Breast epithelium (tissue), 4 donors: ENCODE measurements at regions not wholly inside any gene's neighbourhood (a gene's known extent, or its start where the extent isn't known, plus 50 kb on each side); places are given as distances from the start of the nearest gene placed in this dataset.
"Not testable (repeated sequence)": the region's sequence is repeated elsewhere in the genome, so short reads cannot be mapped to it uniquely, and the experiment has no call there.

Source experiments
- DNase-seq, 2 donors: peaks; one replicate each; pipeline ENCODE4 v3.0.0-alpha.2; 2019; ENCODE audit warnings: low spot score in 2 of 2
- H3K27ac ChIP-seq, 2 donors: fragments of 200-600 bp; sonication (generic) in 1 of 2; one replicate each; pipeline ENCODE4 v1.5.1; 2016 to 2019; ENCODE audit warnings: mild to moderate bottlenecking in 1 of 2
- H3K27me3 ChIP-seq, 2 donors: fragments of 200-600 bp; sonication (generic) in 1 of 2; one replicate each; pipeline versions ENCODE4 v1.5.1 to v1.6.0; 2017 to 2019; ENCODE audit warnings: control low read depth in 1 of 2, mild to moderate bottlenecking in 1 of 2
- H3K36me3 ChIP-seq: fragments of 200-600 bp; one replicate; pipeline ENCODE4 v1.5.1; 2019
- H3K4me1 ChIP-seq, 2 donors: fragments of 200-600 bp; sonication (generic); one replicate each; pipeline ENCODE4 v1.5.1; 2016 to 2019; ENCODE audit warnings: control low read depth in 1 of 2
- H3K4me3 ChIP-seq, 3 donors: fragments of 200-600 bp; sonication (generic); 1 replicate in 2 of 3; 2 replicates in 1 of 3; pipeline ENCODE4 v1.5.1; 2016 to 2019; ENCODE audit warnings: mild to moderate bottlenecking in 3 of 3, moderate library complexity in 2 of 3
- H3K9me3 ChIP-seq, 2 donors: fragments of 200-600 bp; sonication (generic) in 1 of 2; one replicate each; pipeline ENCODE4 v1.5.1; 2016 to 2019; ENCODE audit warnings: control low read depth in 1 of 2
- POLR2A ChIP-seq: fragments of 450-650 bp; IDR thresholded peaks from one replicate; pipeline ENCODE4 v1.6.1; 2016; ENCODE audit warnings: antibody characterized with exemption, mild to moderate bottlenecking, moderate library complexity
- POLR2AphosphoS5 ChIP-seq, 3 donors: sonication (generic); formaldehyde crosslinking; IDR thresholded peaks; one replicate each; pipeline ENCODE4 v1.6.1; 2017; ENCODE audit warnings: antibody characterized with exemption in 3 of 3
- intact Hi-C: fragments of 100-400 bp; cut with DNase I; formaldehyde crosslinking; loops from one replicate; pipeline ENCODE4 v1.15.1; 2023; ENCODE audit warnings: low total_unique reads
- TF ChIP-seq, protein P1 (sequence below), 3 donors: fragments of 450-650 bp; IDR thresholded peaks; one replicate each; pipeline ENCODE4 v1.5.1; 2016 to 2017; ENCODE audit warnings: antibody characterized with exemption in 3 of 3, mild to moderate bottlenecking in 3 of 3, moderate library complexity in 3 of 3

DNA sequence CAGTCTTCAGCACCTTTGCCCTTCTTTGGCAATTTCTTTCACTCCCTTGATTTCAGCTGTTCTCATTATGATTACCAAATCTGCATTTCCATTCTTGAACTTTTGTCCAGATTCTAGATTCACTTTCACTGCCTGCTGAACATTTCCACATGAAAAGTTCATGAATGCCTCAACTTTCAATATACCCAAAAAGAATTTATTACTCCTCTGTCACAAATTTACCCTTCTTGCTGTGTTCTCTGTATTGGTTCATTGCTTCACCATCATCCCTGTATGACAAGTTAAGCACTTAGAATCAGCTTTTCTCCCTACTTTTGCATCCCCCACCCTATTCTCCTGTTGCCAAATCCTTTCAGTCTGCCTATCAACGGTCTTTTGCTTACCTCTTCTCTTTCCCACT, 112.6 kb upstream of the PKN2 start:
- no peaks in the 10 kb centered on the region for H3K9me3 ChIP-seq
- DNase-seq = no peak
- no peak for TF ChIP-seq POLR2A
- TF ChIP-seq, protein P1, sequence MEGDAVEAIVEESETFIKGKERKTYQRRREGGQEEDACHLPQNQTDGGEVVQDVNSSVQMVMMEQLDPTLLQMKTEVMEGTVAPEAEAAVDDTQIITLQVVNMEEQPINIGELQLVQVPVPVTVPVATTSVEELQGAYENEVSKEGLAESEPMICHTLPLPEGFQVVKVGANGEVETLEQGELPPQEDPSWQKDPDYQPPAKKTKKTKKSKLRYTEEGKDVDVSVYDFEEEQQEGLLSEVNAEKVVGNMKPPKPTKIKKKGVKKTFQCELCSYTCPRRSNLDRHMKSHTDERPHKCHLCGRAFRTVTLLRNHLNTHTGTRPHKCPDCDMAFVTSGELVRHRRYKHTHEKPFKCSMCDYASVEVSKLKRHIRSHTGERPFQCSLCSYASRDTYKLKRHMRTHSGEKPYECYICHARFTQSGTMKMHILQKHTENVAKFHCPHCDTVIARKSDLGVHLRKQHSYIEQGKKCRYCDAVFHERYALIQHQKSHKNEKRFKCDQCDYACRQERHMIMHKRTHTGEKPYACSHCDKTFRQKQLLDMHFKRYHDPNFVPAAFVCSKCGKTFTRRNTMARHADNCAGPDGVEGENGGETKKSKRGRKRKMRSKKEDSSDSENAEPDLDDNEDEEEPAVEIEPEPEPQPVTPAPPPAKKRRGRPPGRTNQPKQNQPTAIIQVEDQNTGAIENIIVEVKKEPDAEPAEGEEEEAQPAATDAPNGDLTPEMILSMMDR (IDR thresholded peaks at IDR 0.05) = no peak
- TF ChIP-seq POLR2AphosphoS5 (IDR thresholded peaks at IDR 0.05) = no peak
- no peaks in the 10 kb centered on the region for H3K4me1 ChIP-seq
- H3K27me3 ChIP-seq = no peaks in the 10 kb centered on the region
- no peaks in the 10 kb centered on the region for H3K36me3 ChIP-seq
- intact Hi-C loops = no loop called here
- no peak overlapping the region for H3K27ac ChIP-seq
- no peak overlapping the region for H3K4me3 ChIP-seq

- intact Hi-C loops = no loop called here
- H3K36me3 ChIP-seq = no peaks in the 10 kb centered on the region
- no peak for TF ChIP-seq POLR2A
- no peak for TF ChIP-seq POLR2AphosphoS5 (IDR thresholded peaks at IDR 0.05)
- TF ChIP-seq, protein P1 (IDR thresholded peaks at IDR 0.05) = no peak
- H3K4me3 ChIP-seq = no peak overlapping the region
- no peaks in the 10 kb centered on the region for H3K4me1 ChIP-seq
- H3K9me3 ChIP-seq = no peaks in the 10 kb centered on the region
- no peaks in the 10 kb centered on the region for H3K27me3 ChIP-seq
- no peak overlapping the region for H3K27ac ChIP-seq
- no peak for DNase-seq
These were observed 104.5 kb upstream of the PKN2 start for GRCh38 chr1:88579598-88579997.

- Histone ChIP-seq H3K4me1 (no peaks in the 10 kb centered on the region), H3K4me3 (no peak overlapping the region), H3K27me3 (no peaks in the 10 kb centered on the region), H3K9me3 (no peaks in the 10 kb centered on the region), H3K36me3 (no peaks in the 10 kb centered on the region), H3K27ac (no peak overlapping the region)
- DNase-seq = no peak
- TF ChIP-seq POLR2AphosphoS5 (IDR thresholded peaks at IDR 0.05) (no peak), POLR2A (no peak)
- intact Hi-C loops = no loop called here
These were observed 102.4 kb upstream of the PKN2 start for GRCh38 chr1:88581703-88582102.

GRCh38 chr1:88593358-88593757, 90.7 kb upstream of the PKN2 start:
- Histone ChIP-seq H3K9me3 (peaks cover 18 to 27% of the 10 kb centered on the region in 2 donors), H3K27ac (no peak overlapping the region), H3K27me3 (no peaks in the 10 kb centered on the region), H3K4me1 (no peaks in the 10 kb centered on the region), H3K36me3 (no peaks in the 10 kb centered on the region), H3K4me3 (no peak overlapping the region)
- no peak for DNase-seq
- TF ChIP-seq, protein P1 (IDR thresholded peaks at IDR 0.05) = no peak
- TF ChIP-seq POLR2A (no peak), POLR2AphosphoS5 (IDR thresholded peaks at IDR 0.05) (no peak)
- intact Hi-C loops = no loop called here

DNA sequence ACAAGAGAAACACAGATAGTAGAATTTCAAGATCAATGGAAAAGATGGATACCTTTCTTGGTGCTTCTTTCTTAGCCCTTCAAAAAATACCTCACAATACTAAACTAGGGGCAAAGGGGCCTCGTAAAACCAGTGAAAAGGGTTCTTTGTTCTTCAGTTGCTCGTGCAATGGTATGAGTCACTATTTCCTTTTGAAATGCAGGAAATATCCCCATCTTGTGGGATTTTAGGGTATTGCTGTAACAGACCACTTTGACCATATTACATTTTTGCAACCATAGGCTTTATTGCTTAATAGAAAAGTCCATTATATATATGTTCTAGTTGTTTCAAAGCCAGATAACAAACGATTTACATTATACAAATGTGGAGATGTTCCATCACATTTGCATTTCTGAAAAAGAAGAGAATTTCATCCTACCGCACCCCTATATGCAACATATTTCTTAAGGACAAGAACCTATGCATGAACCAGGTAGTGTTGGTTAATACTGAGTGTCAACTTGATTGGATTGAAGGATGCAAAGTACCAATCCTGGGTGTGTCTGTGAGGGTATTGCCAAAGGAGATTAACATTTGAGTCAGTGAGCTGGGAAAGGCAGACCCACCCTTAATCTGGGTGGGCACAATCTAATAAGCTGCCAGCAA, 88.6 kb upstream of the PKN2 start:
- Histone ChIP-seq H3K27ac (no peak overlapping the region), H3K4me3 (no peak overlapping the region), H3K4me1 (no peaks in the 10 kb centered on the region), H3K9me3 (peaks cover 20 to 31% of the 10 kb centered on the region in 2 donors), H3K27me3 (no peaks in the 10 kb centered on the region), H3K36me3 (no peaks in the 10 kb centered on the region)
- intact Hi-C loops = loop anchor here (2.0 kb wide), 1 partner anchor 47 kb away; no protein-coding TSS in a partner anchor
- no peak for TF ChIP-seq POLR2AphosphoS5 (IDR thresholded peaks at IDR 0.05)
- TF ChIP-seq POLR2A = no peak
- TF ChIP-seq, protein P1 (IDR thresholded peaks at IDR 0.05) = no peak
- DNase-seq = no peak

GRCh38 chr1:88597973-88598372, 86.1 kb upstream of the PKN2 start:
- H3K4me3 ChIP-seq, H3K36me3 ChIP-seq, H3K27me3 ChIP-seq, H3K27ac ChIP-seq, H3K4me1 ChIP-seq, DNase-seq, intact Hi-C loops: not testable (repeated sequence)
- peaks cover 20% of the 10 kb centered on the region in 2 donors for H3K9me3 ChIP-seq
